GM12891 (cell line): ENCODE measurements at regions not wholly inside any gene's neighbourhood (a gene's known extent, or its start where the extent isn't known, plus 50 kb on each side); places are given as distances from the start of the nearest gene placed in this dataset.
"Not testable (repeated sequence)": the region's sequence is repeated elsewhere in the genome, so short reads cannot be mapped to it uniquely, and the experiment has no call there.

Source experiments
- DNase-seq: peaks from one replicate; pipeline ENCODE4 v3.0.0; 2011; ENCODE audit warnings: low spot score; ENCODE audit not compliant: insufficient read length
- FAIRE-seq: peaks from 2 replicates; lab custom pipeline; 2011; peaks lifted over from hg19 to GRCh38; lab: Jason Lieb, UNC
- PAX5 ChIP-seq: IDR thresholded peaks from 2 replicates; pipeline ENCODE4 v1.6.1; 2011; ENCODE audit warnings: low read length, moderate library complexity, mild to moderate bottlenecking; ENCODE audit not compliant: insufficient read depth, severe bottlenecking
- POLR2A ChIP-seq: IDR thresholded peaks from 2 replicates; pipeline ENCODE4 v1.6.1; 2011; ENCODE audit warnings: low read depth, low read length, control low read depth
- POLR2AphosphoS5 ChIP-seq: IDR thresholded peaks from 2 replicates; pipeline ENCODE4 v1.6.1; 2011; ENCODE audit warnings: low read depth, low read length, control low read depth
- POU2F2 ChIP-seq: IDR thresholded peaks from 2 replicates; pipeline ENCODE4 v1.6.1; 2011; ENCODE audit warnings: low read depth, mild to moderate bottlenecking, control low read depth, low read length, moderate library complexity
- SPI1 ChIP-seq: IDR thresholded peaks from 2 replicates; pipeline ENCODE4 v1.6.1; 2011; ENCODE audit warnings: low read depth, low read length, control low read depth
- TAF1 ChIP-seq: IDR thresholded peaks from 2 replicates; pipeline ENCODE4 v1.6.1; 2011; ENCODE audit warnings: low read depth, low read length, control low read depth

- TF ChIP-seq SPI1 (no peak), PAX5 (no peak), TAF1 (no peak), POU2F2 (no peak), POLR2AphosphoS5 (no peak), POLR2A (no peak)
- DNase-seq, result no peak
- no peak for FAIRE-seq
These were observed 103.9 kb upstream of the STX18 start for GRCh38 chr4:4645743-4646142.

GRCh38 chr4:4644277-4644676 is 102.4 kb upstream of the STX18 start:
- DNase-seq, FAIRE-seq: not testable (repeated sequence)

- not testable (repeated sequence) for DNase-seq, FAIRE-seq
These were observed 101.9 kb upstream of the STX18 start for GRCh38 chr4:4643743-4644142.

GRCh38 chr4:4643306-4643705 is 101.5 kb upstream of the STX18 start:
- TF ChIP-seq SPI1 (no peak), POLR2A (no peak), POLR2AphosphoS5 (no peak), TAF1 (no peak), PAX5 (no peak), POU2F2 (no peak)
- no peak for DNase-seq
- no peak for FAIRE-seq

- FAIRE-seq (no peak), DNase-seq (no peak)
- TF ChIP-seq SPI1, result no peak
These were observed 100.7 kb upstream of the STX18 start for GRCh38 chr4:4642496-4643000.

GRCh38 chr4:4641661-4642495 is 100.0 kb upstream of the STX18 start:
- FAIRE-seq, result no peak
- no peak for DNase-seq

GRCh38 chr4:4641254-4641653 is 99.4 kb upstream of the STX18 start:
- DNase-seq (no peak), FAIRE-seq (no peak)
- TF ChIP-seq POLR2AphosphoS5 (no peak), TAF1 (no peak), PAX5 (no peak), POU2F2 (no peak), POLR2A (no peak), SPI1 (no peak)

More at GRCh38 chr4:4641661-4642495, 100.0 kb upstream of the STX18 start:
- TF ChIP-seq POLR2AphosphoS5 (no peak), SPI1 (no peak), TAF1 (no peak), POU2F2 (no peak), PAX5 (no peak), POLR2A (no peak)

- no peak for TF ChIP-seq TAF1
- TF ChIP-seq PAX5, result no peak
- no peak for TF ChIP-seq POLR2AphosphoS5
- TF ChIP-seq SPI1, result no peak
- TF ChIP-seq POU2F2, result no peak
- TF ChIP-seq POLR2A, result no peak
- no peak for FAIRE-seq
These were observed 98.8 kb upstream of the STX18 start for GRCh38 chr4:4640692-4641091.

GRCh38 chr4:4639370-4639769 is 97.5 kb upstream of the STX18 start:
- FAIRE-seq (no peak), DNase-seq (no peak)
- TF ChIP-seq TAF1 (no peak), PAX5 (no peak)

More at GRCh38 chr4:4640692-4641091, 98.8 kb upstream of the STX18 start:
- DNase-seq, result no peak

GRCh38 chr4:4637710-4638109 is 95.9 kb upstream of the STX18 start:
- DNase-seq, result peak; percentile 39
- peak; percentile 86 for FAIRE-seq
- TF ChIP-seq POLR2A (no peak), POLR2AphosphoS5 (no peak), POU2F2 (no peak), TAF1 (no peak), SPI1 (no peak), PAX5 (no peak)

- no peak for DNase-seq
- no peak for TF ChIP-seq POLR2AphosphoS5
- TF ChIP-seq TAF1, result no peak
- no peak for TF ChIP-seq POLR2A
- no peak for TF ChIP-seq SPI1
- TF ChIP-seq POU2F2, result no peak
- no peak for TF ChIP-seq PAX5
- no peak for FAIRE-seq
These were observed 91.6 kb upstream of the STX18 start for GRCh38 chr4:4633431-4633830.
